Inferior parietal cortex (tissue), 1 donor: ENCODE measurements at regions not wholly inside any gene's neighbourhood (a gene's known extent, or its start where the extent isn't known, plus 50 kb on each side); places are given as distances from the start of the nearest gene placed in this dataset.
"Not testable (repeated sequence)": the region's sequence is repeated elsewhere in the genome, so short reads cannot be mapped to it uniquely, and the experiment has no call there.

Source experiments
- DNase-seq: peaks from one replicate; pipeline ENCODE4 v3.0.0-alpha.2; 2016; ENCODE audit errors: extremely low spot score

DNA sequence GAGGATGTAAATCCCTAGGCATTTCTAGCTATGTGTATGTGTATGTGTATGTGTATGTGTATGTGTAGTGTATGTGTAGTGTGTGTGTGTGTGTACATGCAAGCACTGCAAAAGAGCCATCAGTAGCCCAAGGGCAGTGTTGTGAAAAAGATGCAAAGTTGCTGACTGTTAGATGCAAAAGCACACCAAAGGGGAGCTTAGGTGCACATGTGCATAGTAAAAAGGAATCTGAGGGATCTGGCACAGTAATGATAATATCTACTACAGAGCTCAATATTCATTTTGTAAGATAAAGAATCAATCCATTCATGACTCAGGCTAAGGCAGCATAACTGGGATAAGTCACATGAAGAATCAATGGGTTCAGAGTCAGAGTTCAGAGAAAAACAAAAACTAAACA, 80.2 kb downstream of the TMEM47 start:
- DNase-seq = no peak

DNA sequence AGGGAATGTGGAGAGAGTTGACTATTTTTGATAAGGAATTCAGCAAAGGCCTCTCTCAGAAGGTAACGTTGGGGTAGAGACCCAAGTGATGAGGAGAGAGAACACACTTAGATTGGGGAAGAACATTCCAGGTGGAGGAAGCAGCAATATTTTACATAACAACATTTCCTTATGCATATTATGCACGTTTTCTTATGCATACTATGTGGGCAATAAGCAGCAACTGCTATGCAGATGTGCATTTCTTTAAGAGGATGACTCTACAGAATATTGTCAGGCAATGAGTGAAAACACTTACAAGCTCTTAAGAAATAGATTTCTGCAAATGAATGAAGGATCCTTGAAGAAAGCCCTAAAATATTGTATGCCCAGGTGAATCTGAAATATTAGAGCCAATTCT, 91.1 kb downstream of the TMEM47 start:
- DNase-seq = no peak

DNA sequence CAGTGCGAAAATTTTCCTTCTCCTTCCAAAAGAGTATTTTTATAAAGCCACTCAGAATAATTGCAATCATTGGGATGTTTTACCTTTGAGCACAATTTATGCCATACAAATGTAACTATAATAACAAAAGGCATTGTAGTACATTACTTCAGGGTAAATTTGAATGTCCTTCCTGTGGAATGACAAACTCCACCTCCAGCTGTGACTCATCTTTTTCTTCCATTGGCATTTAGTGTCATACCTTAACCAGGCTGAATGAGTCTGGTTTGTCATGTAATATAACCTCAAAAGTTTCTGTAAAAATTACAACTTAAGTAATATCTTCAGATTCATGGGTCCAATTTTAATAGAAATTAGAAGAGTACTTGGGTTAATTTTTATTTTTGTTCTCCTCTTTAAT, 93.3 kb downstream of the TMEM47 start:
- DNase-seq = no peak

DNA sequence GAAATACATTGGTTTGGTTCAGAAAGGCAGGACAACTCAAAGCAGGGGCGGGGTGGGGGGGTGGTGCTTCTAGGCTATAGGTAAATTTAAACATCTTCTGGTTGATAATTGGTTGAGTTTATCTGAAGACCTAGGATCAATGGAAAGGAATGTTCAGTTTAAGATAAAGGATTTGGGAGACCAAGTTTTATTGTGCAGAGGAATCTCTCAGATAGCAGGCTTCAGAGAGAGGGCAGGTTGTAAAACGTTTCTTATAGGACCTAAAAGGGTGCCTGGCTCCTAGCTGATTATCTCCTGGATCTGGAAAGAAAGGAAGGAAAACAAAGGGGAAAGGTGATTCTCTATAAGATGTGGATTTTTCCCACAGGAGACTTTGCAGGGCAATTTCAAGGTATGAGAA, 94.0 kb downstream of the TMEM47 start:
- DNase-seq = no peak

DNA sequence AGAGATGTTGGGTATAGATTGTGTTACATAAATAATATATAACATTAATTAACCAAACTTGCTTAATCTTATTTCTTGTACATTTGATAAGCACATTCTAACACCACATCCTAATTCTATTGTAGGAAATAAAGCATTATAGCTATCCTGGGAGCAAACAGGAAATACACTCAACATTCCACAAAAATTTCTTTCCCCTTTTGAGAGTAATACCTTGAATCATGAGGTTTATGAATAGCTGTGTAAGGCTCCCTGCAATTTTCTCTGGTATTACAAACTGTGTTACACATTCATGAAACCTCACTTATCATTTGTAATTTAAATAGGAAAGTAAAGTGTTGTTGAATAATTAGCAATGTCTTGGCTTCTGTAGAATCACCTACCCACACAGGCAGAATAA, 95.1 kb downstream of the TMEM47 start:
- DNase-seq = no peak

DNA sequence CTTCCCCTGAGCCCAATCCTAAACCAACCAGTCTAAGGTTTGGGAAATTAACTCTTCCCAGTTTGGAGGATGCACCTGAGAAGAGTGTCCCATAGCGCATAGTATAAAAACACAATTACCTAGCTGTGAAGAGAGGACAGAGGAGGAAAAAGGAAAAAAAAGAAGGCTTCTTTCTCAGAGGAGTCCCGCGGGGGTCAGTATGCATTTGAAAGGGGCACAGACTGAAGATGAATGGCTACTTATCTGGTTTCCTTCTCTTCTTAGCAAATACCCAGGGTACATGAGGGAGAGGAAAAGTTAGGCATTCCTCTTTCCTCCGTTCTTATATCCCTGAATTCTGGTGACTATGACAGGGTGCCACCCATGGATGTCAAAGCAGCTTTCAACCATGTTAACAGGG, 96.9 kb downstream of the TMEM47 start:
- DNase-seq = no peak

DNA sequence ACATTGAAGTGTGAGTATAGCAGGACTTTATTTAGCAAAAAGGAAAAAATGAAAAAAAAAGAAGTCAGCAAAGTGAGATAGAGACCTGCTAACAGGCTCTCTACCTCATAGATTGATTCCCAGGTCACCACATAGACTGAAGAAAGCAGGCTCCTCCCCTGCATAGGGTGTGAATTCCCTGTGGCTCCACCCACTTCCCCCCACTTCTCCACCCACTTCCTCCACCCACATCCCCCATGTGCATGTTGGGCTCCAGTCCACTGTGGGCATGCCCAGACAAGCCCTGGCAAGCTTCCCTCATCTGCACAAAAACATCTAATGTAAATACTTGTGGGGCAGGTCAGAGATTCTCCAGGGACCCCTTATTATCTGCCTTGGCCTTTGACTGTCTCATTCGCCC, 97.8 kb downstream of the TMEM47 start:
- DNase-seq = no peak

DNA sequence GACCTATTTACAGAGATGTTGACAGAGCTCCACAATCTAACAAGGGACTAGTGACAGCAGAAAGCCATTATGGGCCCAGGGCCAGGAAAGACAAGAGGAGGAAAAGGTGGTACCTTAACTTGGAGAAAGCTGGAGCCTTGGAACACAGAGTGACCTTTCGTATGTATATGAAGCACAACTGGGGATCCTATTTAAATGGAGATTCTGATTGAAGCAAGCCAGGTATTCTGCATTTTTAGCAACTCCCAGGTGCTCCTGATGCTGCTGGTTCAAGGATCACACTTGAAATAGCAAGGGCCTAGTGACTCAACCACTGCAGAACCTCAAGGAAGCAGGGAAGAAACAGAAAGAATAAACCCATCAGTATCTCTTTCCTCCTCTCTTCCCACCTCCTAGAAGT, 99.4 kb downstream of the TMEM47 start:
- no peak for DNase-seq

DNA sequence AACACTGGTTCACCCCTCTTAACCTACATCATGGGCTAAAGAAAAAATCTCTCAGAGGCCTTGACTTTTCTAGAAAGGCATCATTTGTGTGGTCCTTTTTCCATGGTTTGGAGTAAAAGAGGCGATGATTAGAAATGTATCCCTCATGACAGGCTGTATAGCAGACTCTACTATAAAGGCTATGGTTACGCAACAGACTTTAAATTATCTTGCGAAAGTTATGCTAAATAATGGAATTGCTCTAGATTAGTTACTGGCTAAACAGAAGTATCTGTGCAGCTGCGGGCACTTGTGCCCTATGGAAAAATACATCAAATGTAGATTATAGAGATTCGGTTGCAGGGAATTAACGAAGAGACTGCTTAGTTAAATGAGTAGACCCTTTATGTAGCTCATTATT, 101.6 kb downstream of the TMEM47 start:
- DNase-seq = no peak

DNA sequence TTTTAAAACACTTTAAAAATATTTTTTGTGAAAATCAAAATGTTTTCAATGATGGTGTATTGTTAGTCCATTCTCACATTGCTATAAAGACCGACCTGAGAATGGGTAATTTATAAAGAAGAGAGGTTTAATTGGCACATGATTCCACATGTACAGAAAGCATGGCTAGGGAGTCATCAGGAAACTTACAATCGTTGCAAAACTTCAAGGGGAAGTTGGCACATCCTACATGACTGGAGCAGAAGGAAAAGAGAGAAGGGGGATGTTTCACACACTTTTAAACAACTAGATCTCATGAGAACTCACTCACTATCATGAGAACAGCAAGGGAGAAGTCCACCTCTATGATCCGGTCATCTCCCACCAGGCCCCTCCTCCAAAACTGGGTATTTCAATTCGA, 110.7 kb downstream of the TMEM47 start:
- no peak for DNase-seq

DNA sequence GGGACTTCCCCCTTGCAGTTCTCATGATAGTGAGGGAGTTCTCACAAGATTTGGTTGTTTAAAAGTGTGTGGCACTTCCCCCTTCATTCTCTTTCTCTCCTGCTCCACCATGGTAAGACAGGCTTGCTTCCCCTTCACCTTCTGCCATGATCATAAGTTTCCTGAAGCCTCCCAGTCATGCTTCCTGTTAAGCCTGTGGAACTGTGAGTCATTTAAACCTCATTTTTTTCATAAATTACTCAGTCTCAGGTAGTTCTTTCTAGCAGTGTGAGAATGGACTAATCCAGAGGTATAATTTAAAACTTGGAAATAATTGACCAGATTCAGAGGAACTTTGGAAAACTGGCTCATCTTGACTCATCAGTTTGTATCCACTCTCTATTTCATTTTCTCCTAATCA, 129.0 kb downstream of the TMEM47 start:
- no peak for DNase-seq

DNA sequence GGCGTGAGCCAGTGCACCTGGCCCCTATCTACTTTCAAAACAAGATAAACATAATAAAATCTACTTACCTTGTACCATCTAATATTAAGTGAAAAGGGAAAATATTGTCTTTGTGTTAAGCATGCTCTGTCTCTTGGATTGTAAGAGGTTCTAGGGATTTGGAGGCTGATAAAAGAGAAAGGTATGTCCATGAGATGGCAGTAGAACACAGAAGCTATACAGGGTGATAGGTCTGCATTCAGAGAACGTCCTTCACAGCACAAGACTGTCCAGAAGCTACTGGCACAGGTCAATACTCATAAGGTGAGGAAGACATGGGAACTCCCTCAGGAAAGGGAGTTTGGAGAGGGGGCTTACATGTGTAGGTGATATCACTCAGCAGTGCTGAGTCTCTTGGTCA, 135.5 kb downstream of the TMEM47 start:
- DNase-seq = no peak

DNA sequence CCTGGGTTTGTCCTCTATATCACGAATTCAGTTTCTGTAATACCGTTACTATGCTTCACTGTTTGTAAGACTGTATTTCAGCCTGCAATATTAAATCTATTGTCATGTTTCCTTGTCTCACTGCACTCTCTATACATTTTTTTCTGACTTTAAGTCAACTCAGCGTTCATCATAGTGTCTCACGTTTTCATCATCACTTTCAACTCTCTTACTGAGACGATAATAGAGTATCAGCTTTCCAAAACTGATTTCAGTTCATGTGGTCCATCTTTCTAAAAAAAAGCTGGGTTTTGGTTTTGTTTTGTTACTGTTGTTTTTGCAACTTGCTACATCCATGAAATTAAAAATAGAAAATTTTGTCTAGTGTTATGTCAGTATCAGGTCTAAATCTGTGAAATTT, 147.7 kb downstream of the TMEM47 start:
- no peak for DNase-seq

DNA sequence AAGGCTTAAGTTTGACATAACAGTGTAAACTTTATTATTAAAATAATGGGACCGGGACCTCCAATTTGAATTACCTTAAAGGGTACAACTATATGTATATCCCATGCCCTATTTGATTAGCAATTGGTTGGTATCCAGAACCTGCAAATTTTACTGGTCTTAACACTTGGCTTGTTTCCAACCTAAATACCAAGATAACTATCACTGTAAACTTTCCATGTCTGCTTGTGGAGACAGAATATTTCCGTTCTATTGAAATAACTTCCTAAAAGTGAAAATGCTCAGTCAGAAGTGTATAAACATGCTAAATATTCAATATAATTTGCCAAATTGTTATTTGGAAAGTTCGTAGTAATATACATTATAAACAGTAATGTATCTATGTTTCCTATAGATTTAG, 154.0 kb downstream of the TMEM47 start:
- DNase-seq = no peak

DNA sequence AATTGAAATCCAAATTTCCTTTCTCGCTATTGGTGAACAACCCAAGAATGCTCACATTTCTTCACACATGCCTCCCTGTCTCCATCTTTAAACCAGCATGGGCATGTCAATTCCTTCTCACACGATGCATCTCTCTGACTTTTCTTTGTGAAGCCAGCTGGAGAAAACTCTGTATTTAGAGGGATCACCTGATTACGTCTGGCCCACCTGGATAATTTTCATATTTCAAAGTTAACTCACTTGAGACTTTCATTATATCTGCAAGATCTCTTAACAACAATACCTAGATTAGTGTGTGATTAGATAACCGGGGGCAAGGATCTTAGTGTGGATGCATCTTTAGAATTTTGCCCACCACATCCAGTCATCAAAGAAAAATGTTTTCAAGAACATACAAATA, 164.0 kb downstream of the TMEM47 start:
- no peak for DNase-seq

DNA sequence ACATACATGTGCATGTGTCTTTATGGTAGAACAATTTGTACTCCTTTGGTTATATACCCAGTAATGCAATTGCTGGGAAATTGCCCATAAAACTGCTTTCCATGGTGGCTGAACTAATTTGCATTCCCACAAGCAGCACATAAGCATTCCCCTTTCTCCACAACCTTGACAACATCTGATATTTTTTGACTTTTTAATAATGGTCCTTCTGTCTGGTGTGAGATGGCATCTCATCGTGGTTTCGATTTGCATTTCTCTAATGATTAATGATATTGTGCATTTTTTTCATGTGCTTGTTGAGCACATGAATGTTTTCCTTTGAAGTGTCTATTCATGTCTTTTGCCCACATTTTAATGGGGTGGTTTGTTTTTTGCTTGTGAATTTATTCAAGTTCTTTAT, 166.0 kb downstream of the TMEM47 start:
- no peak for DNase-seq

DNA sequence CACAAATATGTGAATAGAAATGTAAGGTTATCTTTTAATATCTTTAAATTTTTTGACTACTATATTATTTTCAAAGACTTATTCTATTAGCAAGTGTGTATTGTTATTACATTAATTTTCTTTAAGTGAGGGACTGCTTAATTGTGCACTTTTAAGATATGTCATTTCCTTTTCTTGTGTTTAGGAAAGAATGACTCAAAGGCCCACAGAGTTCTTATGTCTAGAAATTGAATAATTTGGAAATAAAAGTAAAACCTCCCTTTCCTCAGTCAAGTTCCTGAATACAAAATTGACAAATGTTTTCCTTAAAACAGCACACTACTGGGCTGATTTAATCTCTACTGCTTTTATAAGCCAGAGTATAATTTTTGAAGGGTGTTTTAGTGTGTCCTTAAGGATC, 169.7 kb downstream of the TMEM47 start:
- DNase-seq = no peak

DNA sequence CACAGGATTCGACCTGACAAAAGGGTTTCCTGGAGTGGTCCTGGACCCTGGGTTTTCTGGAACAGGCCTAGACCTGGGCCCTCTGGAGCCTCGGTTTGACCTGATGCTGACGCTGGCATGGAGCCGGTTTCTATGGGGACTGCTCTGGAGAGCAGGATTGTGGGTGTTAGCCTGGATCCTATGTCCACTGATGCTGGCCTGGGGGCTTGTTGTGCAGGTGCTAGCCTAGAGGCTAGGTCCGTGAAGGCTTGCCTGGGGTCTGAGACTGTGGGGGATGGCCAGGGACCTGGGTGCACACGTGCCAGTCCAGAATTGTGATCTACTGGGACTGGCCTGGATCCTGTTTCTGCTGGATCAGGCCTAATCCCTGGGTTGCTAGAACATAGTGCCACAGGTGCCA, 173.1 kb downstream of the TMEM47 start:
- no peak for DNase-seq

DNA sequence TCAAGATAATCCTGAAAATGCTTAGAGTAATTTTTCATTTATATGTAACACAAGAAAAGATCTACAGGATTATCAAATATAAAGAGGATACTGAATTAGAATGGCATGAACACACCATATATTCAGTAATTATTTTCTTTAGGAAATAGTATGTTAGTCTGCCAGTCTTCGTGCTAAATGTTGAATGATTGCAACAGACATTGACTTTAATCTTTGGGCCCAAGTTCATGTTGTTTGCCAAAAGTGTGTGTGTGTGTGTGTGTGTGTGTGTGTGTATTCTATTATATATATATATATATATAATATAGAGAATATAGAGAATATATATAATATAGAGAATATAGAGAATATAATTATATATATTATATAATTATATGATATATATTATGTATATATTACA, 186.6 kb downstream of the TMEM47 start:
- DNase-seq = no peak

DNA sequence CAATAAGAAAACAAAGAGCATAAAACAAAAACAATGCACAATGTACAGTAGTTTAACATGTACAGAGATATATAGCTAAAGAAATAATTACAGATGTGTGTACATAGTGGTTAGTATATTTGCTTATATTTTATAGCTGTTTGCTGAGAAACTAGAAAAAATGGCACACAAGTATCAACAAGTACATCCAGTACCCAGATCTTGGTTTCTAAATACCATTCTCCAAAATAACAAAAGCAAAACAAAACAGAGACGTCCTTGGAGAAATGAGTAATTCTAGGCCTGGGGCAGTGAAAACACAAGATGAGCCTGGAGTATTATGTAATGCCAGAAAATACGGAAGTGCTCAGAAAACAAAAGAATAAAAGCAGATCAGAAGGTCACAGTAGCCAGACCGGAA, 189.6 kb downstream of the TMEM47 start:
- DNase-seq = no peak

DNA sequence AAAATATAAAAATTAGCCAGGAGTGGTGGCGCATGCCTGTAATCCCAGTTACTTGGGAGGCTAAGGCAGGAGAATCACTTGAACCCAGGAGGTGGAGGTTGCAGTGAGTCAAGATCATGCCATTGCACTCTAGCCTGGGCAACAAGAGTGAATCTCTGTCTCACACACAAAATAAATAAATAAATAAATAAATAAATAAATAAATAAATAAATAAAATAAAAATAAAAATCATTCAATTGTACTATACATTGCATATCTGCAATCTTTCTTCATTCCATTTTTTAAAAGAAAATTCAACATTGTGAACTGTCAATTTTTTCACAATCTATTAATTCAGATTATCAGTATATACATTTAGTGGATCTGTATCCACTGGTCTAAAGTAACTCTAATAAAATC, 193.9 kb downstream of the TMEM47 start:
- DNase-seq = not testable (repeated sequence)

DNA sequence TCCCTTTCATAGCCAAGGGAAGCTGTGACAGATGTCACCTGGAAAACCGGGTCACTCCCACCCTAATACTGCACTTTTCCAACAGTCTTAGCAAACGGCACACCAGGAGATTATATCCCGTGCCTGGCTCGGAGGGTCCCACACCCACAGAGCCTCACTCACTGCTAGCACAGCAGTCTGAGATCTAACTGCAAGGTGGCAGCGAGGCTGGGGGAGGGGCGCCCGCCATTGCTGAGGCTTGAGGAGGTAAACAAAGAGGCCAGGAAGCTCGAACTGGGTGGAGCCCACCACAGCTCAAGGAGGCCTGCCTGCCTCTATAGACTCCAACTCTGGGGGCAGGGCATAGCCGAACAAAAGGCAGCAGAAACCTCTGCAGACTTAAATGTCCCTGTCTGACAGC, 199.2 kb downstream of the TMEM47 start:
- not testable (repeated sequence) for DNase-seq

DNA sequence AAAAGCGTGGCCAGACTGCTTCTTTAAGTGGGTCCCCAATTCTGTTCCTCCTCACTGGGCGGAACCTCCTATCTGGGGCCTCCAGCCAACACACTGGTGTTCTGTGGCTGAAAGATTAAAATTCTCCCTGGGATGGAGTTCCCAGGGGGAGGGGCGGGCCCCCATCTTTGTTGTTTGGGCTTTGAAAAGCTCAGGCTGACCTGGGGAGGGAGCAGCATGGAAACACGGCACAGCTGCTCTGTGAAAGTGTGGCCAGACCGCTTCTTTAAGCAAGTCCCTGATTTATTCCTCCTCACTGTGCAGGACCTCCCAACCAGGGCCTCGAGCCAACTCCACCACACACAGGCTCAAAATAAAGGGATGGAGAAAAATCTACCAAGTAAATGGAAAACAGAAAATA, 219.5 kb downstream of the TMEM47 start:
- no peak for DNase-seq

DNA sequence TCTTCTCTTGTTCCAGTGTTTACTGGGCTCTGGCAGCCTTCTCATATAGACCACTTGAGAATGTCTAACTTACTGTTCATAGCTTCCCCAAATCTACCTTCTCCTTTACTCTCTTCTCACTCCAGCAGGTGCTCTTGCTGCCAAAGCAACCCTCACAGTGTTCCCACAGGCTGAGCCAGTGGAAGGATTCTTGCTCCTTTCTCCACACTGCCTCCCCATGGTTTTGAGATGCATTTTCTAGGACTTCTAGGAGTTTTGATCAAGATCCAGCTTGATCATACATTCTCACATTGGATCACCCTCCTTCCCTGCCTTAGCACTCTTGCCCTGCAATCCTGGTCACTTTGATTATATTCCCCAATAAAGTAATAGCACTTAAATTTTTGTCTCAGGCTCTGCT, 230.8 kb downstream of the TMEM47 start:
- DNase-seq = no peak

DNA sequence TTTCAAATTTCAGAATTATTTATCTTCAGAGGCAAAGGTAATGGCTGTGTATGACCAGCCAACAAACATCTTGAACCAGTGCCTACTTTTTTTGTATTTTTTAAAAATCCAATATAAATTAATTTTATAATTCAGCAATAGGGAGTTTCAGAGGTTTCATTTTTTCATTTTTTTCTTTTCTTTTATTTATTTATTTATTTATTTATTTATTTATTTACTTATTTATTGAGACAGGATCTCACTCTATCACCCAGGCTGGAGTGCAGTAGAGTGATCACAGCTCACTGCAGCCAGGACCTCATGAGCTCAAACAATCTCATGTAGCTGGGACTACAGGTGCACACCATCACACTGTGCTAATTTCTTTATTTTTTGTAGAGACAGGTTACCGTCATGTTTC, 250.5 kb downstream of the TMEM47 start:
- no peak for DNase-seq
